DOHH2 (cell line): ENCODE measurements at regions not wholly inside any gene's neighbourhood (a gene's known extent, or its start where the extent isn't known, plus 50 kb on each side); places are given as distances from the start of the nearest gene placed in this dataset.

ENCODE experiments used
- H3F3A ChIP-seq: fragments of 200-600 bp; sonication (generic), shearing (Covaris generic); 2 replicates; pipeline ENCODE4 v1.6.0; 2016; ENCODE audit warnings: antibody characterized with exemption, mild to moderate bottlenecking; ENCODE audit not compliant: control insufficient read depth, insufficient read depth
- H3K27ac ChIP-seq: fragments of 200-600 bp; sonication (generic); 2 replicates; pipeline ENCODE4 v1.5.1; 2014; ENCODE audit warnings: low read depth, mild to moderate bottlenecking, low read length, moderate library complexity
- H3K27me3 ChIP-seq: fragments of 200-600 bp; sonication (generic); 2 replicates; pipeline ENCODE4 v1.6.1; 2014; ENCODE audit warnings: mild to moderate bottlenecking, low read length, mixed read lengths; ENCODE audit not compliant: control insufficient read depth
- H3K36me3 ChIP-seq: fragments of 200-600 bp; sonication (generic); 2 replicates; pipeline ENCODE4 v1.6.1; 2014; ENCODE audit warnings: mild to moderate bottlenecking, low read length, moderate library complexity, mixed read lengths; ENCODE audit not compliant: control insufficient read depth
- H3K4me1 ChIP-seq: fragments of 200-600 bp; sonication (generic); 2 replicates; pipeline ENCODE4 v1.6.1; 2014; ENCODE audit warnings: mild to moderate bottlenecking, low read length, mixed read lengths; ENCODE audit not compliant: control insufficient read depth
- H3K4me2 ChIP-seq: fragments of 200-600 bp; sonication (generic); 2 replicates; pipeline ENCODE4 v1.6.0; 2014; ENCODE audit warnings: mild to moderate bottlenecking, low read length, moderate library complexity
- H3K4me3 ChIP-seq: fragments of 200-600 bp; sonication (generic); 2 replicates; pipeline ENCODE4 v1.5.1; 2014; ENCODE audit warnings: mild to moderate bottlenecking, low read length, mixed read lengths
- H3K79me2 ChIP-seq: fragments of 200-600 bp; sonication (generic); 2 replicates; pipeline ENCODE4 v1.6.1; 2014; ENCODE audit warnings: mild to moderate bottlenecking, low read length, mixed read lengths; ENCODE audit not compliant: control insufficient read depth
- H3K9me2 ChIP-seq: fragments of 200-600 bp; sonication (generic); replicated peaks from 2 replicates; pipeline ENCODE4 v1.6.1; 2014; ENCODE audit warnings: mild to moderate bottlenecking, low read length, mixed read lengths; ENCODE audit not compliant: control insufficient read depth
- H3K9me3 ChIP-seq: fragments of 200-600 bp; sonication (generic); 2 replicates; pipeline ENCODE4 v1.6.1; 2014; ENCODE audit warnings: antibody characterized with exemption, low read length, mixed read lengths; ENCODE audit not compliant: control insufficient read depth, insufficient read depth
- H4K20me1 ChIP-seq: fragments of 200-600 bp; sonication (generic); 2 replicates; pipeline ENCODE4 v1.6.0; 2014; ENCODE audit warnings: low read depth, mild to moderate bottlenecking, antibody characterized with exemption, low read length, moderate library complexity; ENCODE audit not compliant: control insufficient read depth, insufficient read depth
- EZH2phosphoT487 ChIP-seq: fragments of 200-600 bp; sonication (generic); IDR thresholded peaks from 2 replicates; pipeline ENCODE4 v1.6.1; 2017; ENCODE audit warnings: borderline replicate concordance, mild to moderate bottlenecking, antibody characterized with exemption, low read length, moderate library complexity, mixed read lengths
- TF ChIP-seq, protein P1 (sequence below): fragments of 200-600 bp; sonication (generic); IDR thresholded peaks from one replicate; pipeline ENCODE4 v1.5.1; 2014; ENCODE audit warnings: antibody characterized with exemption, mild to moderate bottlenecking, low read depth, low read length; ENCODE audit not compliant: poor library complexity, severe bottlenecking

- no peak for TF ChIP-seq EZH2phosphoT487
- TF ChIP-seq, protein P1, sequence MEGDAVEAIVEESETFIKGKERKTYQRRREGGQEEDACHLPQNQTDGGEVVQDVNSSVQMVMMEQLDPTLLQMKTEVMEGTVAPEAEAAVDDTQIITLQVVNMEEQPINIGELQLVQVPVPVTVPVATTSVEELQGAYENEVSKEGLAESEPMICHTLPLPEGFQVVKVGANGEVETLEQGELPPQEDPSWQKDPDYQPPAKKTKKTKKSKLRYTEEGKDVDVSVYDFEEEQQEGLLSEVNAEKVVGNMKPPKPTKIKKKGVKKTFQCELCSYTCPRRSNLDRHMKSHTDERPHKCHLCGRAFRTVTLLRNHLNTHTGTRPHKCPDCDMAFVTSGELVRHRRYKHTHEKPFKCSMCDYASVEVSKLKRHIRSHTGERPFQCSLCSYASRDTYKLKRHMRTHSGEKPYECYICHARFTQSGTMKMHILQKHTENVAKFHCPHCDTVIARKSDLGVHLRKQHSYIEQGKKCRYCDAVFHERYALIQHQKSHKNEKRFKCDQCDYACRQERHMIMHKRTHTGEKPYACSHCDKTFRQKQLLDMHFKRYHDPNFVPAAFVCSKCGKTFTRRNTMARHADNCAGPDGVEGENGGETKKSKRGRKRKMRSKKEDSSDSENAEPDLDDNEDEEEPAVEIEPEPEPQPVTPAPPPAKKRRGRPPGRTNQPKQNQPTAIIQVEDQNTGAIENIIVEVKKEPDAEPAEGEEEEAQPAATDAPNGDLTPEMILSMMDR, result no peak
- Histone ChIP-seq H3K27ac (no peak overlapping the region), H3K9me2 (no peaks in the 10 kb centered on the region), H3K27me3 (no peaks in the 10 kb centered on the region), H3K4me3 (no peak overlapping the region), H3K4me1 (no peaks in the 10 kb centered on the region), H3K79me2 (no peaks in the 10 kb centered on the region), H3K4me2 (no peak overlapping the region), H3K9me3 (peaks cover 3% of the 10 kb centered on the region; the same call in 1 of the 2 replicates), H4K20me1 (no peaks in the 10 kb centered on the region), H3F3A (no peaks in the 10 kb centered on the region), H3K36me3 (no peaks in the 10 kb centered on the region)
These were observed 247.7 kb upstream of the GADL1 start for GRCh38 chr3:31142139-31142538.

DNA sequence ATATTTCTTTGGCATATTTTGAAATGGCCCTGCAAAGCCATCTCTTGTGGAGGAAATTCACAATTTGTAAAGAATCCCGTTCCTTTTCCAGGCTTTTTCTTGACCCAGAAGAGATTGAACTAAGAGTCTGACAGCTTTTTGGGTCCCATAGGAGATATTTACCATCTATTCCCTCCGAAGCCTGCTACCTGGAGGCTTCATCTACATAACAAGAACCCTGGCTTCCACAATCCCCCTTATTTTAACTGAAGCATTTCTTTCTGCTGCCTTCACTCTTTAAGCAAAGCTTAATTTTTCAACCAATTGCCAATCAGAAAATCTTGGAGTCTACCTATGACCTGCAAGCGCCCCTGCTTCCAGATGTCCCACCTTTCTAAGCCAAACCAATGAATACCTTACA lies 248.1 kb upstream of the GADL1 start:
- no peak overlapping the region for H3K4me3 ChIP-seq
- no peaks in the 10 kb centered on the region for H3K4me1 ChIP-seq
- no peaks in the 10 kb centered on the region for H3K36me3 ChIP-seq
- TF ChIP-seq, protein P1, result no peak
- no peak for TF ChIP-seq EZH2phosphoT487
- no peaks in the 10 kb centered on the region for H4K20me1 ChIP-seq
- no peak overlapping the region for H3K27ac ChIP-seq
- H3K9me2 ChIP-seq, result no peaks in the 10 kb centered on the region
- H3K4me2 ChIP-seq, result no peak overlapping the region
- H3K9me3 ChIP-seq, result peaks cover 7% of the 10 kb centered on the region; the same call in 1 of the 2 replicates
- H3K79me2 ChIP-seq, result no peaks in the 10 kb centered on the region
- no peaks in the 10 kb centered on the region for H3K27me3 ChIP-seq
- no peaks in the 10 kb centered on the region for H3F3A ChIP-seq

DNA sequence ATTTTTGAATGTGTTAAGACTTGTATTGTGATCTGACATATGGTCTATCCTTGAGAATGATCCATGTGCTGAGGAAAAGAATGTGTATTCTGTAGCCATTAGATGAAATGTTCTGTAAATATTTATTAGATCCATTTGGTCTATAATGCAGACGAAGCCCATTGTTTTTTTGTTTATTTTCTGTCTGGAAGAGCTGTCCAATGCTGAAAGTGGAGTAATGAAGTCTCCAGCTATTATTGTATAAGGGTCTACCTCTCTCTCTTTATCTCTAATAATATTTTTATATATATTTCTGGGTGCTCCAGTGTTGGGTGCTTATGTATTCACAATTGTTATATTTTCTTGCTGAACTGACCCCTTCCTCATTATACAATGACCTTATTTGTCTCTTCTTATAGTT lies 250.6 kb upstream of the GADL1 start:
- Histone ChIP-seq H3K27me3 (no peaks in the 10 kb centered on the region), H3K9me2 (no peaks in the 10 kb centered on the region), H3K79me2 (no peaks in the 10 kb centered on the region), H4K20me1 (no peaks in the 10 kb centered on the region), H3K4me1 (no peaks in the 10 kb centered on the region), H3K9me3 (peaks cover 7% of the 10 kb centered on the region; the same call in 1 of the 2 replicates), H3K36me3 (no peaks in the 10 kb centered on the region), H3K27ac (no peak overlapping the region), H3F3A (no peaks in the 10 kb centered on the region), H3K4me2 (no peak overlapping the region), H3K4me3 (no peak overlapping the region)
- TF ChIP-seq, protein P1, result no peak
- no peak for TF ChIP-seq EZH2phosphoT487

- Histone ChIP-seq H3K27me3 (no peaks in the 10 kb centered on the region), H3K4me2 (no peak overlapping the region), H3K36me3 (no peaks in the 10 kb centered on the region), H4K20me1 (no peaks in the 10 kb centered on the region), H3K4me1 (no peaks in the 10 kb centered on the region), H3K79me2 (no peaks in the 10 kb centered on the region), H3F3A (no peaks in the 10 kb centered on the region), H3K4me3 (no peak overlapping the region), H3K9me2 (no peaks in the 10 kb centered on the region), H3K9me3 (peaks cover 11% of the 10 kb centered on the region; the same call in 1 of the 2 replicates), H3K27ac (no peak overlapping the region)
- TF ChIP-seq, protein P1, result no peak
- no peak for TF ChIP-seq EZH2phosphoT487
These were observed 253.1 kb upstream of the GADL1 start for GRCh38 chr3:31147550-31147949.
